GM23248 (cell line): ENCODE measurements at regions not wholly inside any gene's neighbourhood (a gene's known extent, or its start where the extent isn't known, plus 50 kb on each side); places are given as distances from the start of the nearest gene placed in this dataset.

ENCODE experiments used
- EZH2 ChIP-seq: fragments of 200-600 bp; sonication (generic); IDR thresholded peaks from 2 replicates; pipeline ENCODE4 v1.6.1; 2018; ENCODE audit warnings: antibody characterized with exemption, mild to moderate bottlenecking; ENCODE audit not compliant: insufficient read depth, poor library complexity, severe bottlenecking
- EZH2phosphoT487 ChIP-seq: fragments of 200-600 bp; sonication (generic); IDR thresholded peaks from 2 replicates; pipeline ENCODE4 v1.6.1; 2018; ENCODE audit warnings: antibody characterized with exemption, moderate library complexity, mild to moderate bottlenecking, low read depth; ENCODE audit not compliant: insufficient read depth

- TF ChIP-seq EZH2phosphoT487, result no peak
- no peak for TF ChIP-seq EZH2
Measured at GRCh38 chr5:82804155-82804690, 273.0 kb downstream of the TMEM167A start.
